DOHH2 (cell line): ENCODE measurements at regions not wholly inside any gene's neighbourhood (a gene's known extent, or its start where the extent isn't known, plus 50 kb on each side); places are given as distances from the start of the nearest gene placed in this dataset.

Source experiments
- EZH2phosphoT487 ChIP-seq: fragments of 200-600 bp; sonication (generic); IDR thresholded peaks from 2 replicates; pipeline ENCODE4 v1.6.1; 2017; ENCODE audit warnings: borderline replicate concordance, mild to moderate bottlenecking, antibody characterized with exemption, low read length, moderate library complexity, mixed read lengths
- TF ChIP-seq, protein P1 (sequence below): fragments of 200-600 bp; sonication (generic); IDR thresholded peaks from one replicate; pipeline ENCODE4 v1.5.1; 2014; ENCODE audit warnings: antibody characterized with exemption, mild to moderate bottlenecking, low read depth, low read length; ENCODE audit not compliant: poor library complexity, severe bottlenecking

GRCh38 chr10:29861811-29862505 is 197.4 kb downstream of the JCAD start:
- TF ChIP-seq, protein P1, sequence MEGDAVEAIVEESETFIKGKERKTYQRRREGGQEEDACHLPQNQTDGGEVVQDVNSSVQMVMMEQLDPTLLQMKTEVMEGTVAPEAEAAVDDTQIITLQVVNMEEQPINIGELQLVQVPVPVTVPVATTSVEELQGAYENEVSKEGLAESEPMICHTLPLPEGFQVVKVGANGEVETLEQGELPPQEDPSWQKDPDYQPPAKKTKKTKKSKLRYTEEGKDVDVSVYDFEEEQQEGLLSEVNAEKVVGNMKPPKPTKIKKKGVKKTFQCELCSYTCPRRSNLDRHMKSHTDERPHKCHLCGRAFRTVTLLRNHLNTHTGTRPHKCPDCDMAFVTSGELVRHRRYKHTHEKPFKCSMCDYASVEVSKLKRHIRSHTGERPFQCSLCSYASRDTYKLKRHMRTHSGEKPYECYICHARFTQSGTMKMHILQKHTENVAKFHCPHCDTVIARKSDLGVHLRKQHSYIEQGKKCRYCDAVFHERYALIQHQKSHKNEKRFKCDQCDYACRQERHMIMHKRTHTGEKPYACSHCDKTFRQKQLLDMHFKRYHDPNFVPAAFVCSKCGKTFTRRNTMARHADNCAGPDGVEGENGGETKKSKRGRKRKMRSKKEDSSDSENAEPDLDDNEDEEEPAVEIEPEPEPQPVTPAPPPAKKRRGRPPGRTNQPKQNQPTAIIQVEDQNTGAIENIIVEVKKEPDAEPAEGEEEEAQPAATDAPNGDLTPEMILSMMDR = no peak
- no peak for TF ChIP-seq EZH2phosphoT487
